ENCODE measurements at regions not wholly inside any gene's neighbourhood (a gene's known extent, or its start where the extent isn't known, plus 50 kb on each side); places are given as distances from the start of the nearest gene placed in this dataset.
"Not testable (repeated sequence)": the region's sequence is repeated elsewhere in the genome, so short reads cannot be mapped to it uniquely, and the experiment has no call there.

GRCh38 chr1:232144696-232145230, 485.2 kb downstream of the SIPA1L2 start:
- no peaks in the 10 kb centered on the region for H3K27me3 ChIP-seq (replicated peaks)
- in situ Hi-C loops (cut with HindIII; ENCODE audit: low pct_ligation_motif_present, low sequenced_read_pairs), result no loop called here

GRCh38 chr1:232143315-232143886, 486.5 kb downstream of the SIPA1L2 start:
- in situ Hi-C loops (cut with HindIII; ENCODE audit: low pct_ligation_motif_present, low sequenced_read_pairs), result no loop called here
- Histone ChIP-seq H3K27ac (no peak overlapping the region), H3K4me3 (ENCODE audit: low read depth, low read length) (no peak overlapping the region), H3K27me3 (replicated peaks) (no peaks in the 10 kb centered on the region), H3K36me3 (replicated peaks) (no peaks in the 10 kb centered on the region)
- TF ChIP-seq CTCF (IDR thresholded peaks at IDR 0.05; ENCODE audit: low read depth, low read length, missing control alignments), result no peak
- no peak for DNase-seq

More at GRCh38 chr1:232144696-232145230, 485.2 kb downstream of the SIPA1L2 start:
- H3K27ac ChIP-seq, result no peak overlapping the region
- DNase-seq, result no peak
- TF ChIP-seq CTCF (IDR thresholded peaks at IDR 0.05; ENCODE audit: low read depth, low read length, missing control alignments), result no peak
- no peak overlapping the region for H3K4me3 ChIP-seq (ENCODE audit: low read depth, low read length)
- H3K36me3 ChIP-seq (replicated peaks), result no peaks in the 10 kb centered on the region

- DNase-seq, result peak; percentile 64
- Histone ChIP-seq H3K36me3 (replicated peaks) (no peaks in the 10 kb centered on the region), H3K27ac (peak overlapping the region; percentile 29), H3K4me3 (ENCODE audit: low read depth, low read length) (no peak overlapping the region), H3K27me3 (replicated peaks) (no peaks in the 10 kb centered on the region)
- in situ Hi-C loops (cut with HindIII; ENCODE audit: low pct_ligation_motif_present, low sequenced_read_pairs), result no loop called here
- TF ChIP-seq CTCF (IDR thresholded peaks at IDR 0.05; ENCODE audit: low read depth, low read length, missing control alignments), result no peak
These were observed 487.3 kb downstream of the SIPA1L2 start for GRCh38 chr1:232142403-232143314.

GRCh38 chr1:232141167-232141448, 488.8 kb downstream of the SIPA1L2 start:
- H3K27ac ChIP-seq; in situ Hi-C loops (cut with HindIII; ENCODE audit: low pct_ligation_motif_present, low sequenced_read_pairs); DNase-seq: not testable (repeated sequence)

GRCh38 chr1:232140419-232141166, 489.3 kb downstream of the SIPA1L2 start:
- in situ Hi-C loops (cut with HindIII; ENCODE audit: low pct_ligation_motif_present, low sequenced_read_pairs), result no loop called here
- TF ChIP-seq CTCF (IDR thresholded peaks at IDR 0.05; ENCODE audit: low read depth, low read length, missing control alignments), result no peak
- Histone ChIP-seq H3K36me3 (replicated peaks) (no peaks in the 10 kb centered on the region), H3K27me3 (replicated peaks) (no peaks in the 10 kb centered on the region), H3K27ac (no peak overlapping the region), H3K4me3 (ENCODE audit: low read depth, low read length) (no peak overlapping the region)
- DNase-seq, result no peak

More at GRCh38 chr1:232141167-232141448, 488.8 kb downstream of the SIPA1L2 start:
- not testable (repeated sequence) for H3K27me3 ChIP-seq (replicated peaks); H3K36me3 ChIP-seq (replicated peaks); H3K4me3 ChIP-seq (ENCODE audit: low read depth, low read length)

GRCh38 chr1:232139444-232139843, 490.5 kb downstream of the SIPA1L2 start:
- no peak for DNase-seq
- no peaks in the 10 kb centered on the region for H3K36me3 ChIP-seq (replicated peaks)
- H3K27ac ChIP-seq, result no peak overlapping the region
- no peak overlapping the region for H3K4me3 ChIP-seq (ENCODE audit: low read depth, low read length)
- TF ChIP-seq CTCF (IDR thresholded peaks at IDR 0.05; ENCODE audit: low read depth, low read length, missing control alignments), result no peak
- H3K27me3 ChIP-seq (replicated peaks), result no peaks in the 10 kb centered on the region
- in situ Hi-C loops (cut with HindIII; ENCODE audit: low pct_ligation_motif_present, low sequenced_read_pairs), result no loop called here
